Chondrocyte (in vitro differentiated cells): ENCODE measurements at regions not wholly inside any gene's neighbourhood (a gene's known extent, or its start where the extent isn't known, plus 50 kb on each side); places are given as distances from the start of the nearest gene placed in this dataset.

Experiments used
- DNase-seq: peaks from one replicate; pipeline ENCODE4 v3.0.0; 2021; ENCODE audit warnings: mixed read lengths, low spot score
- H3K27ac Mint-ChIP-seq: one replicate; pipeline ENCODE4 v1.8.0; 2021; ENCODE audit warnings: mild to moderate bottlenecking, moderate library complexity, mixed read lengths; ENCODE audit not compliant: unreplicated experiment
- H3K27me3 Mint-ChIP-seq: 2 replicates; pipeline ENCODE4 v1.8.0; 2021; ENCODE audit warnings: low read depth, mixed read lengths
- H3K36me3 Mint-ChIP-seq: 2 replicates; pipeline ENCODE4 v1.8.0; 2021; ENCODE audit warnings: low read depth, mixed read lengths
- H3K4me1 Mint-ChIP-seq: 2 replicates; pipeline ENCODE4 v1.8.0; 2021; ENCODE audit warnings: low read depth, mild to moderate bottlenecking, mixed read lengths
- H3K4me3 Mint-ChIP-seq: one replicate; pipeline ENCODE4 v1.8.0; 2021; ENCODE audit warnings: mild to moderate bottlenecking, moderate library complexity, mixed read lengths; ENCODE audit not compliant: unreplicated experiment
- H3K9me3 Mint-ChIP-seq: 2 replicates; pipeline ENCODE4 v1.8.0; 2021; ENCODE audit warnings: low read depth, mixed read lengths
- CTCF ChIP-seq: fragments of 200-600 bp; sonication (generic); IDR thresholded peaks from 2 replicates; pipeline ENCODE4 v1.5.0; 2021; ENCODE audit warnings: antibody characterized with exemption, mild to moderate bottlenecking, moderate library complexity

DNA sequence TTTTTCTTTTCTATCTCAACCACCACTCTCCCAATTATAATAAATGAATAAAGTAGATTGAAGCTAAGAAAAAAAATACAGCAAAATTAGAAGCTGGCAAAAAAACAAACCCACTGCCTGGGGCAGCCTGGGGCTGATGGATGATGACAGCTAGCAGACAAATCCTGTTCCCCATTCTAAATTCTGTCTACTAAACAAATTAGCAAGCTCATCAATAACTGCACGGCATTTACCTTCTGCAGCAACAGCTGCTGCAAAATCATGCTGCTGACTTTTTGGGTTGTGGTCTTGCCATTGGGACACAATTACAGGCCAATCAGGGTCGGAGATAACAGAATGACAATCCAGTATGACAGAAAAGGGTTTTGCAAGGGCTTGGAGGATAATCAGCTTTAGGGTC lies 443.6 kb upstream of the SOX5 start:
- H3K4me3 Mint-ChIP-seq = no peak overlapping the region
- no peak overlapping the region for H3K27ac Mint-ChIP-seq
- no peak for DNase-seq
- H3K9me3 Mint-ChIP-seq = peaks cover 28% of the 10 kb centered on the region
- no peak for TF ChIP-seq CTCF
- H3K27me3 Mint-ChIP-seq = no peaks in the 10 kb centered on the region
- H3K36me3 Mint-ChIP-seq = peaks cover 8% of the 10 kb centered on the region
- peaks cover 8% of the 10 kb centered on the region for H3K4me1 Mint-ChIP-seq

GRCh38 chr12:24389394-24389793 lies 439.9 kb upstream of the SOX5 start:
- DNase-seq = no peak
- Mint-ChIP-seq H3K27ac (no peak overlapping the region), H3K9me3 (peaks cover 28% of the 10 kb centered on the region), H3K36me3 (peaks cover 8% of the 10 kb centered on the region), H3K4me3 (no peak overlapping the region), H3K27me3 (no peaks in the 10 kb centered on the region), H3K4me1 (no peaks in the 10 kb centered on the region)
- no peak for TF ChIP-seq CTCF

DNA sequence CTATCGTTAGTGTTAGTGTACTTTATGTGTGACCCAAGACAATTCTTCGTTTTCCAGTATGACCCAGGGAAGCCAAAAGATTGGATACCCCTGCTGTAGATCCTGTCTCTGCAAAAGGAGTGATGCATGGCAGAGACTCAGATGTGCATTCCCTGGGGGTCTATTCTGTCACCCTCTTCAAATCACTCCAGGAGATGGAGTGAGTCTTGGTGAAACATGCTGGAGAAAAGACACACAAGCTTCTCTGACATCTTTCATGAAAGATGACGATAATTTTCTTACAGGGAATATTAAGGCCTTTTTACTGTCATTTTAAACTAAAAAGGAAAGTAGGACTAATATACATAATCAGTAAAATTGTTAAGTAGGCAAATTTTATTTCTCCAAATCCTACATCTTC lies 437.9 kb upstream of the SOX5 start:
- H3K9me3 Mint-ChIP-seq = peaks cover 26% of the 10 kb centered on the region

GRCh38 chr12:24386836-24387235 lies 437.4 kb upstream of the SOX5 start:
- DNase-seq = no peak
- Mint-ChIP-seq H3K9me3 (peaks cover 24% of the 10 kb centered on the region), H3K4me3 (no peak overlapping the region), H3K36me3 (peaks cover 3% of the 10 kb centered on the region), H3K27me3 (no peaks in the 10 kb centered on the region), H3K4me1 (peaks cover 3% of the 10 kb centered on the region), H3K27ac (no peak overlapping the region)
- TF ChIP-seq CTCF = no peak

More for the DNA sequence above, 437.9 kb upstream of the SOX5 start:
- H3K4me1 Mint-ChIP-seq = no peaks in the 10 kb centered on the region
- no peak overlapping the region for H3K4me3 Mint-ChIP-seq
- DNase-seq = no peak
- peaks cover 8% of the 10 kb centered on the region for H3K36me3 Mint-ChIP-seq
- TF ChIP-seq CTCF = no peak
- no peak overlapping the region for H3K27ac Mint-ChIP-seq
- no peaks in the 10 kb centered on the region for H3K27me3 Mint-ChIP-seq

- peaks cover 35% of the 10 kb centered on the region for H3K4me1 Mint-ChIP-seq
- peaks cover 5% of the 10 kb centered on the region for H3K9me3 Mint-ChIP-seq
- TF ChIP-seq CTCF = no peak
- H3K27me3 Mint-ChIP-seq = no peaks in the 10 kb centered on the region
- H3K36me3 Mint-ChIP-seq = peaks cover 3% of the 10 kb centered on the region
- H3K4me3 Mint-ChIP-seq = no peak overlapping the region
- no peak for DNase-seq
- H3K27ac Mint-ChIP-seq = no peak overlapping the region
These were observed 432.3 kb upstream of the SOX5 start for GRCh38 chr12:24381790-24382189.
